Astrocyte (in vitro differentiated cells and primary cell): ENCODE measurements at regions not wholly inside any gene's neighbourhood (a gene's known extent, or its start where the extent isn't known, plus 50 kb on each side); places are given as distances from the start of the nearest gene placed in this dataset.
A peak's percentile ranks its signal among the peaks of the same experiment; 100 is the strongest.

Experiments
- DNase-seq: peaks from one replicate; pipeline ENCODE4 v3.0.0-alpha.2; 2010; ENCODE audit warnings: low read depth
- FAIRE-seq: peaks from 2 replicates; lab custom pipeline; 2011; peaks lifted over from hg19 to GRCh38; lab: Jason Lieb, UNC
- H2AFZ ChIP-seq: 2 replicates; pipeline ENCODE4 v1.6.0; 2012; ENCODE audit warnings: low read depth, low read length, inconsistent platforms
- H3K27ac ChIP-seq: 2 replicates; pipeline ENCODE4 v1.5.1; 2011; ENCODE audit warnings: low read depth, low read length, inconsistent platforms
- H3K27me3 ChIP-seq: 2 replicates; pipeline ENCODE4 v1.6.0; 2011; ENCODE audit warnings: low read length, inconsistent platforms; ENCODE audit not compliant: insufficient read depth
- H3K36me3 ChIP-seq: 2 replicates; pipeline ENCODE4 v1.5.1; 2011; ENCODE audit warnings: low read length, inconsistent platforms; ENCODE audit not compliant: insufficient read depth
- H3K4me1 ChIP-seq: 2 replicates; pipeline ENCODE4 v1.5.1; 2011; ENCODE audit warnings: low read length, inconsistent platforms; ENCODE audit not compliant: insufficient read depth
- H3K4me2 ChIP-seq: 2 replicates; pipeline ENCODE4 v1.6.0; 2012; ENCODE audit warnings: low read length, inconsistent platforms
- H3K4me3 ChIP-seq: 2 replicates; pipeline ENCODE4 v1.5.1; 2011; ENCODE audit warnings: low read depth, mild to moderate bottlenecking, low read length, inconsistent platforms; ENCODE audit not compliant: insufficient read depth
- H3K79me2 ChIP-seq: 2 replicates; pipeline ENCODE4 v1.6.0; 2012; ENCODE audit warnings: mild to moderate bottlenecking, low read length, inconsistent platforms; ENCODE audit not compliant: insufficient read depth
- H3K9ac ChIP-seq: 2 replicates; pipeline ENCODE4 v1.6.0; 2012; ENCODE audit warnings: mild to moderate bottlenecking, low read length, inconsistent platforms
- H3K9me3 ChIP-seq: 2 replicates; pipeline ENCODE4 v1.5.1; 2012; ENCODE audit warnings: low read depth, mild to moderate bottlenecking, low read length, inconsistent platforms; ENCODE audit not compliant: insufficient read depth
- H4K20me1 ChIP-seq: 2 replicates; pipeline ENCODE4 v1.6.0; 2012; ENCODE audit warnings: low read length, inconsistent platforms; ENCODE audit not compliant: insufficient read depth
- H3K27ac Mint-ChIP-seq: one replicate; pipeline ENCODE4 v1.8.0; 2021; ENCODE audit warnings: mild to moderate bottlenecking, mixed read lengths; ENCODE audit not compliant: unreplicated experiment
- H3K27me3 Mint-ChIP-seq: one replicate; pipeline ENCODE4 v1.8.0; 2021; ENCODE audit warnings: low read depth, mixed read lengths; ENCODE audit not compliant: unreplicated experiment
- H3K36me3 Mint-ChIP-seq: one replicate; pipeline ENCODE4 v1.8.0; 2021; ENCODE audit warnings: low read depth, mixed read lengths; ENCODE audit not compliant: unreplicated experiment
- H3K4me1 Mint-ChIP-seq: one replicate; pipeline ENCODE4 v1.8.0; 2021; ENCODE audit warnings: low read depth, mixed read lengths; ENCODE audit not compliant: unreplicated experiment
- H3K4me3 Mint-ChIP-seq: one replicate; pipeline ENCODE4 v1.8.0; 2021; ENCODE audit warnings: mild to moderate bottlenecking, moderate library complexity, mixed read lengths; ENCODE audit not compliant: unreplicated experiment
- H3K9me3 Mint-ChIP-seq: one replicate; pipeline ENCODE4 v1.8.0; 2021; ENCODE audit warnings: mild to moderate bottlenecking, mixed read lengths; ENCODE audit not compliant: unreplicated experiment
- CTCF ChIP-seq: IDR thresholded peaks from 2 replicates; pipeline ENCODE4 v1.5.1; 2011; ENCODE audit warnings: low read depth, mild to moderate bottlenecking, inconsistent platforms, low read length, moderate library complexity; ENCODE audit not compliant: insufficient read depth
- EZH2 ChIP-seq: IDR thresholded peaks from 2 replicates; pipeline ENCODE4 v1.6.1; 2012; ENCODE audit warnings: mild to moderate bottlenecking, low read length, inconsistent platforms; ENCODE audit not compliant: insufficient read depth

- Histone ChIP-seq H3K9ac (no peak overlapping the region), H3K4me2 (no peak overlapping the region), H3K27me3 (no peaks in the 10 kb centered on the region), H3K4me3 (no peak overlapping the region), H3K9me3 (no peaks in the 10 kb centered on the region), H4K20me1 (no peaks in the 10 kb centered on the region), H3K79me2 (no peaks in the 10 kb centered on the region), H2AFZ (no peak overlapping the region), H3K4me1 (no peaks in the 10 kb centered on the region), H3K36me3 (no peaks in the 10 kb centered on the region), H3K27ac (no peak overlapping the region)
- no peaks in the 10 kb centered on the region for H3K36me3 Mint-ChIP-seq
- H3K4me1 Mint-ChIP-seq = peaks cover 16% of the 10 kb centered on the region
- no peaks in the 10 kb centered on the region for H3K27me3 Mint-ChIP-seq
- DNase-seq (peak; percentile 7), FAIRE-seq (no peak)
- H3K4me3 Mint-ChIP-seq = no peak overlapping the region
- H3K27ac Mint-ChIP-seq = peak overlapping the region; percentile 71
- no peak for TF ChIP-seq EZH2
- TF ChIP-seq CTCF = no peak
- peaks cover 2% of the 10 kb centered on the region for H3K9me3 Mint-ChIP-seq
Observed at GRCh38 chr15:94745371-94745770, 514.0 kb downstream of the MCTP2 start.

GRCh38 chr15:94747510-94747909 lies 516.1 kb downstream of the MCTP2 start:
- H3K9me3 ChIP-seq = no peaks in the 10 kb centered on the region
- no peaks in the 10 kb centered on the region for H4K20me1 ChIP-seq
- H3K27ac ChIP-seq = no peak overlapping the region
- no peaks in the 10 kb centered on the region for H3K4me1 ChIP-seq
- no peak overlapping the region for H3K9ac ChIP-seq
- Mint-ChIP-seq H3K4me1 (peaks cover 16% of the 10 kb centered on the region), H3K4me3 (no peak overlapping the region), H3K27me3 (no peaks in the 10 kb centered on the region), H3K36me3 (no peaks in the 10 kb centered on the region), H3K9me3 (peaks cover 9% of the 10 kb centered on the region), H3K27ac (no peak overlapping the region)
- H3K36me3 ChIP-seq = no peaks in the 10 kb centered on the region
- no peak overlapping the region for H3K4me3 ChIP-seq
- H3K27me3 ChIP-seq = no peaks in the 10 kb centered on the region
- no peak for DNase-seq
- no peak for TF ChIP-seq EZH2
- TF ChIP-seq CTCF = no peak
- H3K4me2 ChIP-seq = no peak overlapping the region
- no peak overlapping the region for H2AFZ ChIP-seq
- no peak for FAIRE-seq
- no peaks in the 10 kb centered on the region for H3K79me2 ChIP-seq

- peak overlapping the region; percentile 38 for H3K27ac Mint-ChIP-seq
- H3K36me3 Mint-ChIP-seq = no peaks in the 10 kb centered on the region
- no peaks in the 10 kb centered on the region for H3K27me3 ChIP-seq
- TF ChIP-seq EZH2 = no peak
- no peak for TF ChIP-seq CTCF
- peaks cover 16% of the 10 kb centered on the region for H3K4me1 Mint-ChIP-seq
- no peak overlapping the region for H3K27ac ChIP-seq
- no peaks in the 10 kb centered on the region for H3K9me3 ChIP-seq
- no peak overlapping the region for H2AFZ ChIP-seq
- H3K9me3 Mint-ChIP-seq = peaks cover 12% of the 10 kb centered on the region
- no peaks in the 10 kb centered on the region for H3K36me3 ChIP-seq
- no peak overlapping the region for H3K4me2 ChIP-seq
- peak; percentile 8 for DNase-seq
- no peak overlapping the region for H3K4me3 ChIP-seq
- H3K79me2 ChIP-seq = no peaks in the 10 kb centered on the region
- H3K9ac ChIP-seq = no peak overlapping the region
- H3K4me1 ChIP-seq = no peaks in the 10 kb centered on the region
- H3K4me3 Mint-ChIP-seq = no peak overlapping the region
- FAIRE-seq = no peak
- no peaks in the 10 kb centered on the region for H4K20me1 ChIP-seq
- no peaks in the 10 kb centered on the region for H3K27me3 Mint-ChIP-seq
Observed at GRCh38 chr15:94749811-94750617, 518.7 kb downstream of the MCTP2 start.
